ENCODE measurements at regions not wholly inside any gene's neighbourhood (a gene's known extent, or its start where the extent isn't known, plus 50 kb on each side); places are given as distances from the start of the nearest gene placed in this dataset.

GRCh38 chr9:95615246-95615645, 98.5 kb upstream of the PTCH1 start:
- intact Hi-C loops (cut with DNase I): no loop called here
- no peak for TF ChIP-seq CTCF (IDR thresholded peaks at IDR 0.05)
- ATAC-seq (no peak), DNase-seq (no peak)
- no peaks in the 10 kb centered on the region for H3K36me3 ChIP-seq
- no peaks in the 10 kb centered on the region for H3K9me3 ChIP-seq
- no peak overlapping the region for H3K4me3 ChIP-seq
- no peaks in the 10 kb centered on the region for H3K27me3 ChIP-seq (ENCODE audit: low read depth)
- H3K27ac ChIP-seq: no peak overlapping the region
- H3K4me1 ChIP-seq: no peaks in the 10 kb centered on the region

DNA sequence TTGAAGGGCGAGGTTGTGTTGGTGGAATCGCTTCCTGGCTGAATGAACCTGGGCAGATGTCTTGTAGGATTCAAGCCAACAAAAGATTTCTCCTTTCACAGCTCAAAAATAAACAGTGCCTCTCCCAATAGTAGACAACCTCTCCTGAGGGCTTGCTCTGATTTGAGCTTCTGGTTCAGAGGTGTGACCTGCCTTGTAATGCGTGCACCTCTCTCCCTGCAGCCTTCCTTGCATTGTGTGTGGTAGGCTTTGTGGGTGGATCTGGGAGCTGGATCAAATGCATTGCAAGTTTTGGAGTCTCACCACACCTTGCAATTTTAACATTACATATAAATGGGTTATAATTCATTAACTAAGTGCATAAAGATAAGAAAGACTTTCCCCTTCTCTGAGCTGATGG, 96.9 kb upstream of the PTCH1 start:
- Histone ChIP-seq H3K36me3 (no peaks in the 10 kb centered on the region), H3K27me3 (ENCODE audit: low read depth) (no peaks in the 10 kb centered on the region), H3K9me3 (no peaks in the 10 kb centered on the region), H3K27ac (no peak overlapping the region), H3K4me1 (no peaks in the 10 kb centered on the region), H3K4me3 (no peak overlapping the region)
- ATAC-seq: no peak
- intact Hi-C loops (cut with DNase I): no loop called here
- no peak for DNase-seq
- no peak for TF ChIP-seq CTCF (IDR thresholded peaks at IDR 0.05)

DNA sequence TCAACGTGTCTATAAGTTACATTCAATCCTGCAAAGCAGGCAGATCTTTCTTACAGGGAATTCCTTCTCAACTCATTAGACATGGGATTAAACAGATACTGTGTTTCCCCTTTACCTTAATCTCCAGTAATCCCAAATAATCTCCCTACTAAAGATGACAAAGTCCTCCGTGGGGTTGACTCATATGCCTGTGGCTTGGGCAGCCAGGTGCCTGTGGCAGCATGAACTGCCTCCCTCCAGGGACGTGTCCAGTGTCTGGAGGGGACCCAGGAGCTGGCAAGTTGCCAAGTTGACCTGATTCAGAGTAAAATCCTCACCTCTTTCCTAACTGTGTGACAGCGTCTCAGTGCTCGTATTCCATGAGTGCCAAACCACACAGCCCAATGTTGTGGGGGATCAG, 94.6 kb upstream of the PTCH1 start:
- no peak for DNase-seq
- Histone ChIP-seq H3K27me3 (ENCODE audit: low read depth) (no peaks in the 10 kb centered on the region), H3K4me3 (no peak overlapping the region), H3K36me3 (no peaks in the 10 kb centered on the region), H3K27ac (no peak overlapping the region), H3K4me1 (no peaks in the 10 kb centered on the region), H3K9me3 (no peaks in the 10 kb centered on the region)
- intact Hi-C loops (cut with DNase I): no loop called here
- TF ChIP-seq CTCF (IDR thresholded peaks at IDR 0.05): no peak
- ATAC-seq: no peak

DNA sequence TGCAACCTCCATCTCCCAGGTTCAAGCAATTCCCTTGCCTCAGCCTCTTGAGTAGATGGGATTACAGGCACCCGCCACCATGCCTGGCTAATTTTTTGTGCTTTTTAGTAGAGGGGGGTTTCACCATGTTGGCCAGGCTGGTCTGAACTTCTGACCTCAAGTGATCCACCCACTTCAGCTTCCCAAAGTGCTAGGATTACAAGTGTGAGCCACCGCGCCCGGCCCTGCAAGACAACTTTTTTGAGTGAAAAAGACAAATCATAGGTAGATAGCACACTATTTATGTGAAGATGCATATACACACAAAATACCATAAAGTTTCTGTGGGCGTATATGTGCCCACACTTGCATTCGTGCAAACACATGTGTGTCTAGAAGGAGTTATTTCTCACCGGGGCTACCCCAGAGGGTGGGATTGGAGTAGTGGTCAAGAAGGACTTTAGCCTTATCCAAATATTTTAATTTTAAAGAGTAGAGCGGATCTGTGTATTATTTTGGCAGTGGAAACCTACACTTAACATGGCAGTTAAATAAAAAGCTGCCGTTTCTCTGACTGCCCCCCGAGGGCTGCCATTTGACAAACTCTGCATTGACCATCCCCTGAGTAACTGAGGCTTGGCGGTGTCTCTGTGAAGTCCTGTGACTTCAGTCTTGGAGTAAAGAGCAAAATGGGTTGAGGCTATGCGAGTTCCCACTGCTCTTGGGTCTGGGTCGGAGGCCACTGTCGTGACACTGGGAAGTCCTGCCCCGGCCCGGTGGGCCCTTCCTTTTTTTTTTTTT, 93.4 kb upstream of the PTCH1 start:
- intact Hi-C loops (cut with DNase I): no loop called here
- no peaks in the 10 kb centered on the region for H3K9me3 ChIP-seq
- H3K4me1 ChIP-seq: no peaks in the 10 kb centered on the region
- H3K27me3 ChIP-seq (ENCODE audit: low read depth): no peaks in the 10 kb centered on the region
- no peak overlapping the region for H3K4me3 ChIP-seq
- H3K27ac ChIP-seq: no peak overlapping the region
- TF ChIP-seq CTCF (IDR thresholded peaks at IDR 0.05): no peak
- H3K36me3 ChIP-seq: no peaks in the 10 kb centered on the region
- no peak for DNase-seq
- ATAC-seq: no peak

DNA sequence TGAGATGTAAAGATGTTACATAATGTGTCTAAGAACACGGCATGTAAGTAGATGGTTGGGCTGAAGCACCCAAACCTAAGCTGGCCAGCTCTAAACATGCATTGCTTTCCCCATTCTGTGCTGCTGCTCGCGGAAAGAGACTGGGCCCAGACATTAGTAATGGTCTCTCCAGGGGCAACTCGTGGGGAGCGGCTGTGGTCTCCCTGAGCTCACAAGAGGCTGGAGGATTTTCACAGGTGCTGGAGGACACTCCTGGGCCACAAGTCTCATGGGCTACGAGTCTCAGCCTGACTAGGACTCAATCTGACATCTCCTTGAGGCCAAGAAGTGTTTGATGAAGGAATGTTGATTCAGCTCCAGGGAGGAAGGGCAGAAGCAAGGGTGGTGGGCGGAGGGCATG, 92.7 kb upstream of the PTCH1 start:
- intact Hi-C loops (cut with DNase I): no loop called here
- Histone ChIP-seq H3K4me1 (no peaks in the 10 kb centered on the region), H3K9me3 (no peaks in the 10 kb centered on the region), H3K27me3 (ENCODE audit: low read depth) (no peaks in the 10 kb centered on the region), H3K27ac (no peak overlapping the region), H3K36me3 (no peaks in the 10 kb centered on the region), H3K4me3 (no peak overlapping the region)
- DNase-seq: no peak
- no peak for ATAC-seq
- no peak for TF ChIP-seq CTCF (IDR thresholded peaks at IDR 0.05)

All from lower lobe of right lung (tissue), 2 donors.